SK-N-MC (cell line): ENCODE measurements at regions not wholly inside any gene's neighbourhood (a gene's known extent, or its start where the extent isn't known, plus 50 kb on each side); places are given as distances from the start of the nearest gene placed in this dataset.

Experiments used
- EZH2 ChIP-seq: fragments of 200-600 bp; sonication (generic); IDR thresholded peaks from one replicate; pipeline ENCODE4 v1.6.1; 2017; ENCODE audit warnings: antibody characterized with exemption
- FOXP2 ChIP-seq: optimal IDR thresholded peaks from 2 replicates; pipeline ENCODE3; 2011; ENCODE audit warnings: mild to moderate bottlenecking, moderate library complexity; ENCODE audit not compliant: insufficient read depth; ENCODE audit errors: extremely low read length, control extremely low read depth
- POLR2AphosphoS5 ChIP-seq: IDR thresholded peaks from 2 replicates; pipeline ENCODE4 v1.6.1; 2012; ENCODE audit warnings: mild to moderate bottlenecking, low read depth, low read length, borderline replicate concordance

DNA sequence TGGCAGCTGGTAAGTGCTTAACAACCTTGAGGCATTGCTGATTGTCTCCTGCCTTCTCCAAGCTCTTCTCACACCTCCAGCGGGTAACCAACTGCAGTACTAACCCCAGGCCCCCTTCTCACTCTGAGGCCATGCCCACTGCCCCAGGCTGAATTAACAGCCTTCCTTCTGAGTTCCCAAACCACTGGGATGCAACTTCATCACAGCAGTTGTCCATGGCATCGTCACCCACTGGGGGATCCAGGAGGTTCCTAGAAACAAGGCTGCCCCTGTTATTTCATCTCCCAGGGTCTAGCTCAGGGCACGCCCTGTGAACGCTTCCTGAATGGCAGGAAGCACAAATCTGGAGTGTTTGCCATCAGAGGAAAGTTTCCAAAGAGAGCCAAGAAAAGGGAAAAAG lies 58.0 kb downstream of the SYNE3 start:
- TF ChIP-seq EZH2 = no peak
- no peak for TF ChIP-seq POLR2AphosphoS5
- no peak for TF ChIP-seq FOXP2
